HG03045 (cell line): ENCODE measurements at regions not wholly inside any gene's neighbourhood (a gene's known extent, or its start where the extent isn't known, plus 50 kb on each side); places are given as distances from the start of the nearest gene placed in this dataset.
"Not testable (repeated sequence)": the region's sequence is repeated elsewhere in the genome, so short reads cannot be mapped to it uniquely, and the experiment has no call there.

Source experiments
- ATAC-seq: cut with Tn5 transposase; IDR thresholded peaks from one replicate; pipeline ENCODE4 v1.9.1; 2021; ENCODE audit warnings: mild to moderate bottlenecking, moderate library complexity; ENCODE audit not compliant: unreplicated experiment

GRCh38 chr6:28621268-28621667, 95.6 kb downstream of the GPX5 start:
- not testable (repeated sequence) for ATAC-seq

DNA sequence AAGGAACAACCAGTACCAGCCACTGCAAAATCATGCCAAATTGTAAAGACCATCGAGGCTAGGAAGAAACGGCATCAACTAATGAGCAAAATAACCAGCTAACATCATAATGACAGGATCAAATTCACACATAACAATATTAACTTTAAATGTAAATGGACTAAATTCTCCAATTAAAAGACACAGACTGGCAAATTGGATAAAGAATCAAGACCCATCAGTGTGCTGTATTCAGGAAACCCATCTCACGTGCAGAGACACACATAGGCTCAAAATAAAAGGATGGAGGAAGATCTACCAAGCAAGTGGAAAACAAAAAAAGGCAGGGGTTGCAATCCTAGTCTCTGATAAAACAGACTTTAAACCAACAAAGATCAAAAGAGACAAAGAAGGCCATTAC, 97.6 kb downstream of the GPX5 start:
- not testable (repeated sequence) for ATAC-seq

- not testable (repeated sequence) for ATAC-seq
Measured at GRCh38 chr6:28626386-28626785, 100.7 kb downstream of the GPX5 start.

GRCh38 chr6:28632326-28632851, 106.7 kb downstream of the GPX5 start:
- no peak for ATAC-seq

DNA sequence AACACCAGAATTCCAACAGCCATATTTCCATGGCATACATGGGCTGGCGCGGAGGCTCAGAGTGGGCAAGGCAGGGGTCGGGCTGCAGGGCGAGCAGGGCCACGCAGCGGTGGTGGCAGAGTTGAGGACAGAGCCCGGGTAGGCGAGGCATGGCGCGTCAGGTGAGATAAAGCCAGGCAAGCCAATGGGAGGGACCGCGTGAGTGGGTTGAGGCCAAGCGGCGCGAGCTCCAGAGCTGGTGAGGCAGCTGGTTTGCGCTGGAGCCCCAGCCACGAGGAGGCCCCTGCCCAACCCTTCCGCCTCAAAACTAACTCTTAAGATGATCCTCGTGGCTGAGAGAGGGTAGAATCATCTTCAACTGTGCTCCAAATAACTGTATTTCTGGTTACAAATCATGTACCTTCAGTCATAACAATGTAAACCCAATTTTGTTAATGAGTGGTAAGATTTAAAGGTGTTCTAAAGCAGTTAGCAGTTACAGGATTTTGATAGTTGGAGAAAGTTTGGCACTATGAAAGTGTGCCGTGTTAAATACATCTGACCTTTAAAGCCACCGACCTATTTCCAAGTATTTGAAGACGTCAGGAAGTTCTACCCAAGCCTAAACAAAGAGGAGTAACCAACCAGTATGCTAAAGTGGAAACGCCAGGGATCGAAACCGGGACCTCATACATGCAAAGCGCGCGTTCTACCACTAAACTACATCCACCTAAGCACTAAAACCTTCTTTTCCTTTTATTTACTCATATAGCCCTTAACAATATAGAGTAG, 107.9 kb downstream of the GPX5 start:
- no peak for ATAC-seq

GRCh38 chr6:28634411-28634760, 108.7 kb downstream of the GPX5 start:
- no peak for ATAC-seq

- no peak for ATAC-seq
Measured at GRCh38 chr6:28634761-28635546, 109.3 kb downstream of the GPX5 start.

DNA sequence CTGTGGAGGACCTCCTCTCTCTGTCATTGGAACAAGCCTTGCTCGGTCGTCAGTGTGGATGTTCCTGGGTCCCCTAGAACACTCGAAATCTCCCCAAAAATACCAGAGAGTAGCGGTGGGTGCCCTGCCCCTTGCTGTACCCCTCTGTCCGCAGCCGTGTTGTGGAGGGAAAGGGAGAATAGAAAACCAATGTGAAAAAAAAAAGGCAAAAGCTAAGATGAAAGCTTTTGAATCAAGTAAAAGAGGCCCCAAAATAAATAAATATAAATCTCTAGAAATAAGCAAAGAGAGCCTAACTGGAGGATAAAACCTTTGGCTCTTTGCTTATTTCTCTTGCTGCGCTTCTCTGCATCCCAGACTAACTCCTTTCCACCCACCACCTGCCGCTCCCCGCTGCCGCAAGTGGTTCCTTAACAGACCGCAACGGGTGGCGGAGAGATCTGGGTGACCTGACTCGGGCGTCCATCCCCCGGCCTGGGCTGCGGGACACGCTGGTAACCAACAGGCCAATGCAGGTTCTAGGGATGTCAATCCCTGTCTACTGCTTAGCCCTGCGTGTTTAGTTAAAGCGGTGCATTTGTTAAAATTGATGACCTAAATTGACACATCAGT, 110.0 kb downstream of the GPX5 start:
- ATAC-seq = no peak

DNA sequence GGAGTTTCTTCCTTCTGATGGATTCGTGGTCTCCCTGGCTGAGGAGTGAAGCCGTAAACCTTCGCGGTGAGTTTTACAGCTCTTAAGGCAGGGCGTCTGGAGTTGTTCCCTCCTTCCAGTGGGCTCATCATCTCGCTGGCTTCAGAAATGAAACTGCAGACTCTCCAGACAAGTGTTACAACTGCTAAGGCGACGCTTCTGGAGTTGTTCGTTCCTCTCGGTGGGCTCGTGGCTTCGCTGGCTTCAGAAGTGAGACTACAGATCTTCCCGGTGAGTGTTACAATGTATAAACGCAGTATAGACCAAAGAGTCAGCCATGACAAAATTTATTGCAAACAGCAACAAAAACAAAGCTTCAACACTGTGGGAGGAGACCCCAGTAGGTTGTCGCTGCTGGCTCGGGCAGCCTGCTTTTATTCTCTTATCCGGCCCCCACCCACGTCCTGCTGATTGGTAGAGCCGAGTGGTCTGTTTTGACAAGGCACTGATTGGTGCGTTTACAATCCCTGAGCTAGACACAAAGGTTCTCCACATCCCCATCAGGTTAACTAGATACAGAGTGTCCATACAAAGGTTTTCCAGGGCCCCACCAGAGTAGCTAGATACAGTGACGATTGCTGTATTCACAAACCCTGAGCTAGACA, 113.2 kb downstream of the GPX5 start:
- no peak for ATAC-seq

DNA sequence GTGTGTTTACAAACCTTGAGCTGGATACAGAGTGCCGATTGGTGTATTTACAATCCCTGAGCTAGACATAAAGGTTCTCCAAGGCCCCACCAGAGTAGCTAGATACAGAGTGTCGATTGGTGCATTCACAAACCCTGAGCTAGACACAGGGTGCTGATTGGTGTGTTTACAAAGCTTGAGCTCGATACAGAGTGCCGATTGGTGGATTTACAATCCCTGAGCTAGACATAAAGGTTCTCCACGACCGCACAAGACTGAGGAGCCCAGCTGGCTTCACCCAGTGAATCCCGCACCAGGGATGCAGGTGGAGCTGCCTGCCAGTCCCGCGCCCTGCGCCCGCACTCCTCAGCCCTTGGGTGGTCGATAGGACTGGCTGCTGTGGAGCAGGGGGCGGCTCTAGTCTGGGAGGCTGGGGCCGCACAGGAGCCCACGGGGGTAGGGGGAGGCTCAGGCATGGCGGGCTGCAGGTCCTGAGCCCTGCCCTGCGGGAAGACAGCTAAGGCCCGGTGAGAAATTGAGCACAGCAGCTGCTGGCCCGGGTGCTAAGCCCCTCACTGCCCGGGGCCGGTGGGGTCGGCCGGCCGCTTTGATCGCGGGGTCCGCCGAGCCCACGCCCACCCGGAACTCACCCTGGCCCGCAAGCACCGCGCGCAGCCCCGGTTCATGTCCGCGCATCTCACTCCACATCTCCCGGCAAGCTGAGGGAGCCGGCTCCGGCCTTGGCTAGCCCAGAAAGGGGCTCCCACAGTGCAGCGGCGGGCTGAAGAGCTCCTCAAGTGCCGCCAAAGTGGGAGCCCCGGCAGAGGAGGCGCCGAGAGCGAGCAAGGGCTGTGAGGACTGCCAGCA, 114.0 kb downstream of the GPX5 start:
- not testable (repeated sequence) for ATAC-seq

- no peak for ATAC-seq
Measured at GRCh38 chr6:28643017-28643740, 117.5 kb downstream of the GPX5 start.

GRCh38 chr6:28646650-28647049, 121.0 kb downstream of the GPX5 start:
- ATAC-seq = no peak

- no peak for ATAC-seq
Measured at GRCh38 chr6:28648035-28648877, 122.6 kb downstream of the GPX5 start.

- no peak for ATAC-seq
Measured at GRCh38 chr6:28648878-28649375, 123.2 kb downstream of the GPX5 start.

- no peak for ATAC-seq
Measured at GRCh38 chr6:28651161-28651560, 125.5 kb downstream of the GPX5 start.

DNA sequence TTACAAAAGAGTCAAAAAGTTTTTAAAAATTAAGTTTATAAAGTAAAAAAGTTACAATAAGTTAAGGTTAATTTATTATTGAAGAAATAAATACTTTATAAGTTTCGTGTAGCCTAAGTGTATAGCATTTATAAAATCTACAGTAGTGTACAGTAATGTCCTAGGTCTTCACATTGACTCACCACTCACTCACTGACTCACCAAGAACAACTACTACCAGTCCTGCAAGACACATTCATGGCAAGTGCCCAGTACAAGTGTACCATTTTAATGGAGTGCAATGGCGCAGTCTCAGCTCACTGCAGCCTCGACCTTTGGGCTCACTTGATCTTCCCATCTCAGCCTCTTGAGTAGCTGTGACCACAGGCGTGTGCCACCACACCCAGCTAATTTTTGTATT, 128.2 kb downstream of the GPX5 start:
- no peak for ATAC-seq

DNA sequence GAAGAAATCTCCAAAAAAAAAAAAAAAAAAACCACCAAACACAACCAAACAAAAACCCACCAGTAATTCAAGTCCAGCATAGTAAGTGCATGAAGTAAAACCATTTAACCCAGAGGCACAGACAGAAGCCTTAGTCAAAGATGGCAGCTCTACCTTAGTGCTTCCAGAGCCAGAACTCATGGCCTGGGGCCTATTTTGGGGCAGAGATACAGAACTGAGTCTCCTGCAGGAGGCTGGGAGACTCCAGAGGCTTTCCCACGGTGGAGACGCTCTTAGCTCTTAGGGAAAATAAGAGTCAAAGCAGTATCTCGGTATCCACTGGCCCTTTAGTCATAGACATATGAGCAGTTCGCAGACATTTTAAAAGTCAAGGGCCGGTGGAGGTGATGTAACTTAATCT, 129.5 kb downstream of the GPX5 start:
- ATAC-seq = no peak

GRCh38 chr6:28656715-28657114, 131.0 kb downstream of the GPX5 start:
- no peak for ATAC-seq

- no peak for ATAC-seq
Measured at GRCh38 chr6:28657381-28657768, 131.7 kb downstream of the GPX5 start.
